GM23248 (cell line): ENCODE measurements at regions not wholly inside any gene's neighbourhood (a gene's known extent, or its start where the extent isn't known, plus 50 kb on each side); places are given as distances from the start of the nearest gene placed in this dataset.

ENCODE experiments used
- EZH2 ChIP-seq: fragments of 200-600 bp; sonication (generic); IDR thresholded peaks from 2 replicates; pipeline ENCODE4 v1.6.1; 2018; ENCODE audit warnings: antibody characterized with exemption, mild to moderate bottlenecking; ENCODE audit not compliant: insufficient read depth, poor library complexity, severe bottlenecking
- EZH2phosphoT487 ChIP-seq: fragments of 200-600 bp; sonication (generic); IDR thresholded peaks from 2 replicates; pipeline ENCODE4 v1.6.1; 2018; ENCODE audit warnings: antibody characterized with exemption, moderate library complexity, mild to moderate bottlenecking, low read depth; ENCODE audit not compliant: insufficient read depth

GRCh38 chr16:48881272-48881671 is 271.3 kb upstream of the N4BP1 start:
- TF ChIP-seq EZH2phosphoT487, result no peak
- TF ChIP-seq EZH2, result no peak
